ENCODE measurements at regions not wholly inside any gene's neighbourhood (a gene's known extent, or its start where the extent isn't known, plus 50 kb on each side); places are given as distances from the start of the nearest gene placed in this dataset.

DNA sequence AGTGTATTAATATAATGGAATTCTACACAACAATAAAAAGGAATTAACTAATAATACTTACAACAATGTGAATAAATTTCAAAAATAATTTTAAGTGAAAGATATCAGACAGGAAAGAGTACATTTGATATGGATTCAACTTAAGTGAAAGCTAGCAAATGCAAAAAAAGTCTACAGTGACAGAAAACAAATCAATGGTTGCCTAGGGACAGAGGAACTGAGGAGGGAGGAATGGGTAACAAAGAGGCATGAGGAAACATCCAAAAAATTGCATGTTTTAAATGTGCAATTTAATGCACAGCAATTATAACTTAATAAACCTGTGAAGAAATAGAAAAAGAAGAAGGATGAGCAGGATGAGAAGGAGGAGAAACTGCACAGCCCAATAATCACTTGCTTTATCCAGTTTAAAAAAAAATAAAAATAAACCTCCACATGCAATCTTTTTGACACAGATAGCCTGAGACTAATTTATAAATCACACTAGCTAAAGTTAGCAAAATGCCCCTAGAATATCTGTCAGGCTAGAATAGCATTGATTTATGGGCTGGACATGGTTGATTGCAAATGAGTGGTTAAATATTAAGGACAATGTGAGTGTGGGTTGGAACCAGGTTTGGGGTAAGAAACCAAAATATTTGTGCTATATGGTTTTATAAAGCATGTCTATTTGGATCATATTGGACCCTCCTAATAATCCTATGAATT, 1089.1 kb downstream of the TRHDE start:
- TF ChIP-seq CTCF (IDR thresholded peaks at IDR 0.05; ENCODE audit: poor library complexity) (no peak), EZH2 (IDR thresholded peaks at IDR 0.05; ENCODE audit: borderline replicate concordance) (no peak), EZH2phosphoT487 (IDR thresholded peaks at IDR 0.05; ENCODE audit: low read depth, severe bottlenecking, unreplicated experiment) (no peak)

Measured in hepatocyte (in vitro differentiated cells).